Vagina (tissue), 2 donors: ENCODE measurements at regions not wholly inside any gene's neighbourhood (a gene's known extent, or its start where the extent isn't known, plus 50 kb on each side); places are given as distances from the start of the nearest gene placed in this dataset.

Experiments used
- DNase-seq, 2 donors: peaks; one replicate each; pipeline ENCODE4 v3.0.0-alpha.2; 2017; ENCODE audit errors: extremely low spot score in 2 of 2
- H3K27ac ChIP-seq: fragments of 200-600 bp; sonication (generic); one replicate; pipeline ENCODE4 v1.5.1; 2019
- H3K27me3 ChIP-seq: fragments of 200-600 bp; sonication (generic); one replicate; pipeline ENCODE4 v1.5.1; 2019
- H3K36me3 ChIP-seq, 2 donors: fragments of 200-600 bp; sonication (generic); one replicate each; pipeline ENCODE4 v1.5.1; 2017 to 2019
- H3K4me1 ChIP-seq: fragments of 200-600 bp; sonication (generic); one replicate; pipeline ENCODE4 v1.5.1; 2019
- H3K4me3 ChIP-seq, 2 donors: fragments of 200-600 bp; sonication (generic); 1 replicate in 1 of 2; 2 replicates in 1 of 2; pipeline ENCODE4 v1.5.1; 2016 to 2019
- H3K9me3 ChIP-seq: fragments of 200-600 bp; sonication (generic); one replicate; pipeline ENCODE4 v1.5.1; 2019
- POLR2A ChIP-seq, 2 donors: fragments of 450-650 bp; IDR thresholded peaks; one replicate each; pipeline ENCODE4 v1.6.1; 2017; ENCODE audit warnings: antibody characterized with exemption in 2 of 2, mild to moderate bottlenecking in 2 of 2, moderate library complexity in 2 of 2
- POLR2AphosphoS5 ChIP-seq, 2 donors: sonication (generic); formaldehyde crosslinking; IDR thresholded peaks; one replicate each; pipeline ENCODE4 v1.9.0; 2017; ENCODE audit warnings: antibody characterized with exemption in 2 of 2, mild to moderate bottlenecking in 2 of 2, low read depth in 1 of 2; ENCODE audit not compliant: insufficient read depth in 1 of 2
- intact Hi-C: fragments of 100-400 bp; cut with DNase I; formaldehyde crosslinking; loops from one replicate; pipeline ENCODE4 v1.15.1; 2023
- TF ChIP-seq, protein P1 (sequence below), 3 experiments: fragments of 450-650 bp in 2 of 3; fragments of 200-600 bp in 1 of 3; sonication (generic) in 1 of 3; IDR thresholded peaks; one replicate each; pipeline ENCODE4 v1.5.1; 2017 to 2019; ENCODE audit warnings: antibody characterized with exemption in 3 of 3, mild to moderate bottlenecking in 2 of 3, moderate library complexity in 2 of 3

GRCh38 chr10:60522617-60523016 is 132.9 kb upstream of the ANK3 start:
- intact Hi-C loops, result no loop called here
- Histone ChIP-seq H3K27ac (no peak overlapping the region), H3K27me3 (no peaks in the 10 kb centered on the region), H3K4me1 (peaks cover 12% of the 10 kb centered on the region), H3K9me3 (no peaks in the 10 kb centered on the region), H3K36me3 (no peaks in the 10 kb centered on the region), H3K4me3 (no peak overlapping the region)
- TF ChIP-seq POLR2AphosphoS5 (IDR thresholded peaks at IDR 0.05; ENCODE audit: insufficient read depth in 1 of 2, low read depth in 1 of 2), result no peak
- no peak for TF ChIP-seq POLR2A (IDR thresholded peaks at IDR 0.05)
- TF ChIP-seq, protein P1, sequence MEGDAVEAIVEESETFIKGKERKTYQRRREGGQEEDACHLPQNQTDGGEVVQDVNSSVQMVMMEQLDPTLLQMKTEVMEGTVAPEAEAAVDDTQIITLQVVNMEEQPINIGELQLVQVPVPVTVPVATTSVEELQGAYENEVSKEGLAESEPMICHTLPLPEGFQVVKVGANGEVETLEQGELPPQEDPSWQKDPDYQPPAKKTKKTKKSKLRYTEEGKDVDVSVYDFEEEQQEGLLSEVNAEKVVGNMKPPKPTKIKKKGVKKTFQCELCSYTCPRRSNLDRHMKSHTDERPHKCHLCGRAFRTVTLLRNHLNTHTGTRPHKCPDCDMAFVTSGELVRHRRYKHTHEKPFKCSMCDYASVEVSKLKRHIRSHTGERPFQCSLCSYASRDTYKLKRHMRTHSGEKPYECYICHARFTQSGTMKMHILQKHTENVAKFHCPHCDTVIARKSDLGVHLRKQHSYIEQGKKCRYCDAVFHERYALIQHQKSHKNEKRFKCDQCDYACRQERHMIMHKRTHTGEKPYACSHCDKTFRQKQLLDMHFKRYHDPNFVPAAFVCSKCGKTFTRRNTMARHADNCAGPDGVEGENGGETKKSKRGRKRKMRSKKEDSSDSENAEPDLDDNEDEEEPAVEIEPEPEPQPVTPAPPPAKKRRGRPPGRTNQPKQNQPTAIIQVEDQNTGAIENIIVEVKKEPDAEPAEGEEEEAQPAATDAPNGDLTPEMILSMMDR (IDR thresholded peaks at IDR 0.05), result no peak
- no peak for DNase-seq

DNA sequence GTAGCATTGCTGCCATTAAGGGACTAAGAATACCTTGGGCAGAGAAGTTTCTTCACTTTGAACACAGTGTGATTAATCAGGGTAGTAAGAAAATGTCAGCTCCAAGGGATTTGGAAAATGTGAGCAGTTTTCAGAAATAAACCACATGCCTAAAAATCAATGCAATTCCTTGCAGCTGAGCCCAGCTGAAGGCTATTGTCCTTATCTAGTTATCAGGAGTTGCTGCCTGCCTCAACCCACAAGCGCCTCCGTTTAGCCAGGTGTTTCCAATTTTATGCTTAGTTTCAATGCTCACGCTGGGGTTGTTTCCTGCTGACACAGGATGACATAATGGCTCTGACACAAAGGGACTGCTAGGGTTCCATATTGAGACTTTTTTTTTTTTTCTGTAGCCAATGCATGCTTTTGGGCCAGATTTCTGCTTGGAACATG is 132.3 kb upstream of the ANK3 start:
- no peak overlapping the region for H3K27ac ChIP-seq
- DNase-seq, result no peak
- H3K36me3 ChIP-seq, result no peaks in the 10 kb centered on the region
- H3K4me3 ChIP-seq, result no peak overlapping the region
- TF ChIP-seq POLR2AphosphoS5 (IDR thresholded peaks at IDR 0.05; ENCODE audit: insufficient read depth in 1 of 2, low read depth in 1 of 2) (no peak), POLR2A (IDR thresholded peaks at IDR 0.05) (no peak)
- TF ChIP-seq, protein P1 (IDR thresholded peaks at IDR 0.05), result no peak
- no peaks in the 10 kb centered on the region for H3K9me3 ChIP-seq
- H3K27me3 ChIP-seq, result no peaks in the 10 kb centered on the region
- intact Hi-C loops, result no loop called here
- H3K4me1 ChIP-seq, result peaks cover 12% of the 10 kb centered on the region

- no peak for DNase-seq
- H3K27ac ChIP-seq, result no peak overlapping the region
- H3K4me3 ChIP-seq, result no peak overlapping the region
- no peaks in the 10 kb centered on the region for H3K27me3 ChIP-seq
- intact Hi-C loops, result no loop called here
- no peaks in the 10 kb centered on the region for H3K36me3 ChIP-seq
- TF ChIP-seq POLR2A (IDR thresholded peaks at IDR 0.05) (no peak), POLR2AphosphoS5 (IDR thresholded peaks at IDR 0.05; ENCODE audit: insufficient read depth in 1 of 2, low read depth in 1 of 2) (no peak)
- TF ChIP-seq, protein P1 (IDR thresholded peaks at IDR 0.05), result no peak
- H3K4me1 ChIP-seq, result peaks cover 4% of the 10 kb centered on the region
- no peaks in the 10 kb centered on the region for H3K9me3 ChIP-seq
These were observed 129.1 kb upstream of the ANK3 start for GRCh38 chr10:60518745-60519144.

DNA sequence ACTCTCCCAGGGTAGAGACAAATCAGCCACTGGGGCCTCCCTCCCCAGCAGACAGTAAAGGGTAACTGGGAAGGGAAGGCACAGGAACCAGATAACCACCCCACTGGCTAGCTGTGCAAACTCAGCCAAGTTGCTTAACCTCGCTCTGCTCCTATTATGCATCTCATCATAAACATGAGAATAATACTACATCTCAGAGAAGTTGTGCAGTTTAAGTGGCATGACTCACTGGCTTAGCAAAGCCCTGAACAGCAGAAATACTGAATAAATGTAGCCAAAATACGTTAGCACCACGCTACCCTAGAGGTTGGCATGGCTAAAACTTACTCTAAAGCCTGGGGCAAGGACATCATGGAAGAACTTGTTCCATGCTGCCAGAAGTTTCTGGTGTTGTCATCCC is 128.1 kb upstream of the ANK3 start:
- Histone ChIP-seq H3K4me3 (no peak overlapping the region), H3K4me1 (peaks cover 4% of the 10 kb centered on the region), H3K27me3 (no peaks in the 10 kb centered on the region), H3K36me3 (no peaks in the 10 kb centered on the region), H3K9me3 (no peaks in the 10 kb centered on the region), H3K27ac (no peak overlapping the region)
- no peak for TF ChIP-seq POLR2AphosphoS5 (IDR thresholded peaks at IDR 0.05; ENCODE audit: insufficient read depth in 1 of 2, low read depth in 1 of 2)
- no peak for TF ChIP-seq POLR2A (IDR thresholded peaks at IDR 0.05)
- TF ChIP-seq, protein P1 (IDR thresholded peaks at IDR 0.05), result no peak
- intact Hi-C loops, result no loop called here
- DNase-seq, result no peak

- Histone ChIP-seq H3K4me1 (no peaks in the 10 kb centered on the region), H3K4me3 (no peak overlapping the region), H3K9me3 (no peaks in the 10 kb centered on the region), H3K27ac (no peak overlapping the region), H3K36me3 (no peaks in the 10 kb centered on the region), H3K27me3 (no peaks in the 10 kb centered on the region)
- TF ChIP-seq POLR2AphosphoS5 (IDR thresholded peaks at IDR 0.05; ENCODE audit: insufficient read depth in 1 of 2, low read depth in 1 of 2), result no peak
- TF ChIP-seq, protein P1 (IDR thresholded peaks at IDR 0.05), result no peak
- no peak for TF ChIP-seq POLR2A (IDR thresholded peaks at IDR 0.05)
- intact Hi-C loops, result no loop called here
- no peak for DNase-seq
These were observed 123.6 kb upstream of the ANK3 start for GRCh38 chr10:60513281-60513680.
